ENCODE measurements at regions not wholly inside any gene's neighbourhood (a gene's known extent, or its start where the extent isn't known, plus 50 kb on each side); places are given as distances from the start of the nearest gene placed in this dataset.

DNA sequence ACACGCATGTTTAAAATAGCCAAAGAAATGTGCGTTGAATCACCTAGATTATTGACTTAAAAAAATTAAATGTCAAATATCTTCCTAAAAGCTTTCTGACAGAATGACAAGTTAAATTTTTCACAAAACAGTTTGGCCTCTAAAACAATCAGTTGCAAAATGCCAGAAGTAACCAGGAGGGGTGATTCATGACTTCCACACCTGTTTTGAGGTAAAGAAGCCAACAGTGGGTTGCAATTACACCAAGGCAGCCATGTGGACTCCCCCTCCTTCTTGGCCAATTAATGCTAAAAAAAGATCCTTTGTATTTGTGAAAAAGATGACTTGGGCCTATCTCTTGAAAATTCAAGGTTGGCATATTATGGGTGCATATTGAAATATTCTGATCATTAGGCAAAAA, 424.8 kb downstream of the CBLN4 start:
- H3K9me3 ChIP-seq (ENCODE audit: low read depth, low read length, poor library complexity, severe bottlenecking) = peaks cover 16% of the 10 kb centered on the region
- POLR2A ChIA-PET (ENCODE audit: low non-redundant PET) = no interaction called here
- no TSS peak for BruUV-seq (replicated peaks)
- H3K4me3 ChIP-seq (ENCODE audit: low read depth, low read length, poor library complexity, severe bottlenecking) = no peak overlapping the region
- H3K36me3 ChIP-seq (ENCODE audit: insufficient read depth, low read length, poor library complexity, severe bottlenecking) = no peaks in the 10 kb centered on the region
- no peak for TF ChIP-seq EZH2 (IDR thresholded peaks at IDR 0.05; ENCODE audit: borderline replicate concordance, low read depth, low read length, poor library complexity, severe bottlenecking)
- TF ChIP-seq, protein P1, sequence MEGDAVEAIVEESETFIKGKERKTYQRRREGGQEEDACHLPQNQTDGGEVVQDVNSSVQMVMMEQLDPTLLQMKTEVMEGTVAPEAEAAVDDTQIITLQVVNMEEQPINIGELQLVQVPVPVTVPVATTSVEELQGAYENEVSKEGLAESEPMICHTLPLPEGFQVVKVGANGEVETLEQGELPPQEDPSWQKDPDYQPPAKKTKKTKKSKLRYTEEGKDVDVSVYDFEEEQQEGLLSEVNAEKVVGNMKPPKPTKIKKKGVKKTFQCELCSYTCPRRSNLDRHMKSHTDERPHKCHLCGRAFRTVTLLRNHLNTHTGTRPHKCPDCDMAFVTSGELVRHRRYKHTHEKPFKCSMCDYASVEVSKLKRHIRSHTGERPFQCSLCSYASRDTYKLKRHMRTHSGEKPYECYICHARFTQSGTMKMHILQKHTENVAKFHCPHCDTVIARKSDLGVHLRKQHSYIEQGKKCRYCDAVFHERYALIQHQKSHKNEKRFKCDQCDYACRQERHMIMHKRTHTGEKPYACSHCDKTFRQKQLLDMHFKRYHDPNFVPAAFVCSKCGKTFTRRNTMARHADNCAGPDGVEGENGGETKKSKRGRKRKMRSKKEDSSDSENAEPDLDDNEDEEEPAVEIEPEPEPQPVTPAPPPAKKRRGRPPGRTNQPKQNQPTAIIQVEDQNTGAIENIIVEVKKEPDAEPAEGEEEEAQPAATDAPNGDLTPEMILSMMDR (conservative IDR thresholded peaks at IDR 0.05; ENCODE audit: low read depth, low read length) = no peak
- intact Hi-C loops (cut with micrococcal nuclease; ENCODE audit: unreplicated experiment) = no loop called here
- no peaks in the 10 kb centered on the region for H3K27me3 ChIP-seq (replicated peaks; ENCODE audit: insufficient read depth, low read depth, low read length, poor library complexity)
- H3K4me1 ChIP-seq (ENCODE audit: insufficient read depth, low read length, poor library complexity, severe bottlenecking) = no peaks in the 10 kb centered on the region
- no peak for DNase-seq (ENCODE audit: low spot score)
- H3K27ac ChIP-seq (ENCODE audit: low read depth, low read length, poor library complexity, severe bottlenecking) = no peak overlapping the region
- CTCF ChIA-PET = no interaction called here

DNA sequence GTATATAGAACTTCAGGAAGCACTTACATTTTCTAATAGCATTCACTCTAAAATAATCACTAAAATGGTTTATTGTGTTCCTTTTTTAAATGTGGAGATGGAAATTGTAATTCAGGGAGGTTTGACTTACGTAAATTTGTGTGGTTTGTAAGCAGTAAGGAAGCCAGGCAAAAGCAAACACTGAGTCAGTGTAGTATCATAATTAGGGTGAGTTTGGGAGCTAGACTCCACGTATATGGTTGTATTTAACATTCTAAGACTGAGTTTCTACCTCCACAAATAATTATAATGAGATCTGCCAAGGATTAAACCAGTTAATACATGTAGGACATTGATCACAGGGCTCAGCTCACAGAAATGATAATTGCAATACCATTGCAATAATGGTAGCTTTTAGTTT, 425.5 kb downstream of the CBLN4 start:
- no peaks in the 10 kb centered on the region for H3K27me3 ChIP-seq (replicated peaks; ENCODE audit: insufficient read depth, low read depth, low read length, poor library complexity)
- TF ChIP-seq EZH2 (IDR thresholded peaks at IDR 0.05; ENCODE audit: borderline replicate concordance, low read depth, low read length, poor library complexity, severe bottlenecking) = no peak
- TF ChIP-seq, protein P1 (conservative IDR thresholded peaks at IDR 0.05; ENCODE audit: low read depth, low read length) = no peak
- H3K36me3 ChIP-seq (ENCODE audit: insufficient read depth, low read length, poor library complexity, severe bottlenecking) = no peaks in the 10 kb centered on the region
- no TSS peak for BruUV-seq (replicated peaks)
- CTCF ChIA-PET = no interaction called here
- intact Hi-C loops (cut with micrococcal nuclease; ENCODE audit: unreplicated experiment) = no loop called here
- no peak overlapping the region for H3K4me3 ChIP-seq (ENCODE audit: low read depth, low read length, poor library complexity, severe bottlenecking)
- H3K27ac ChIP-seq (ENCODE audit: low read depth, low read length, poor library complexity, severe bottlenecking) = no peak overlapping the region
- peaks cover 23% of the 10 kb centered on the region for H3K9me3 ChIP-seq (ENCODE audit: low read depth, low read length, poor library complexity, severe bottlenecking)
- POLR2A ChIA-PET (ENCODE audit: low non-redundant PET) = no interaction called here
- DNase-seq (ENCODE audit: low spot score) = no peak
- no peaks in the 10 kb centered on the region for H3K4me1 ChIP-seq (ENCODE audit: insufficient read depth, low read length, poor library complexity, severe bottlenecking)

DNA sequence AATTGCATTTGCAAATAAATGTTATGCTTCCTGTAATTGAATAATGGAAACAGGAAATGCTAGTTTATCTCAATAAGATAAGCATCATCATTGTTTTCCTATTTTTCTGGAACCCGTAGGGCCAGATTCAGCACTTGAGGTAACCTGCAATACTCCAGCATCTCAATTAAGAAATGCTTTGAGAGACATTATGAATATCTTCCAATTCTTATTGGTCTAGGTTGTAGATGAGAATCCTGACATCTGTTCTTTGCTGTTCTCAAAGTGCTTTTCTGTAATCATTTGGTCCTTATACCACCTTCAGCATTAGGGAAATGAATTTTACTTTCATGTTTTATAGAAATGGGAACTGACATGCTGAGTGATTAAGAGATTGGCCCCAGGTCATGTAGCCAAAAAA, 428.3 kb downstream of the CBLN4 start:
- CTCF ChIA-PET = no interaction called here

More for the DNA sequence above, 428.3 kb downstream of the CBLN4 start:
- H3K4me1 ChIP-seq (ENCODE audit: insufficient read depth, low read length, poor library complexity, severe bottlenecking) = no peaks in the 10 kb centered on the region
- TF ChIP-seq, protein P1 (conservative IDR thresholded peaks at IDR 0.05; ENCODE audit: low read depth, low read length) = no peak
- TF ChIP-seq EZH2 (IDR thresholded peaks at IDR 0.05; ENCODE audit: borderline replicate concordance, low read depth, low read length, poor library complexity, severe bottlenecking) = no peak
- H3K4me3 ChIP-seq (ENCODE audit: low read depth, low read length, poor library complexity, severe bottlenecking) = no peak overlapping the region
- H3K27ac ChIP-seq (ENCODE audit: low read depth, low read length, poor library complexity, severe bottlenecking) = no peak overlapping the region
- no peaks in the 10 kb centered on the region for H3K36me3 ChIP-seq (ENCODE audit: insufficient read depth, low read length, poor library complexity, severe bottlenecking)
- H3K27me3 ChIP-seq (replicated peaks; ENCODE audit: insufficient read depth, low read depth, low read length, poor library complexity) = no peaks in the 10 kb centered on the region
- peaks cover 16% of the 10 kb centered on the region for H3K9me3 ChIP-seq (ENCODE audit: low read depth, low read length, poor library complexity, severe bottlenecking)
- POLR2A ChIA-PET (ENCODE audit: low non-redundant PET) = no interaction called here
- intact Hi-C loops (cut with micrococcal nuclease; ENCODE audit: unreplicated experiment) = no loop called here
- BruUV-seq (replicated peaks) = no TSS peak
- no peak for DNase-seq (ENCODE audit: low spot score)
